SU-DHL-6 (cell line): ENCODE measurements at regions not wholly inside any gene's neighbourhood (a gene's known extent, or its start where the extent isn't known, plus 50 kb on each side); places are given as distances from the start of the nearest gene placed in this dataset.
"Not testable (repeated sequence)": the region's sequence is repeated elsewhere in the genome, so short reads cannot be mapped to it uniquely, and the experiment has no call there.

Source experiments
- H2AFZ ChIP-seq: fragments of 200-600 bp; sonication (generic); 2 replicates; pipeline ENCODE4 v1.6.1; 2014; ENCODE audit warnings: low read depth, mild to moderate bottlenecking, moderate library complexity, mixed read lengths, antibody characterized with exemption, low read length; ENCODE audit not compliant: severe bottlenecking
- H3F3A ChIP-seq: fragments of 200-600 bp; shearing (Covaris generic); 2 replicates; pipeline ENCODE4 v1.6.0; 2016; ENCODE audit warnings: antibody characterized with exemption, mild to moderate bottlenecking; ENCODE audit not compliant: insufficient read depth
- H3K27ac ChIP-seq: fragments of 200-600 bp; sonication (generic); 2 replicates; pipeline ENCODE4 v1.5.1; 2016; ENCODE audit warnings: low read depth, mild to moderate bottlenecking, low read length, moderate library complexity, mixed read lengths
- H3K27me3 ChIP-seq: fragments of 200-600 bp; sonication (generic), shearing (Covaris generic); 2 replicates; pipeline ENCODE4 v1.6.0; 2014; ENCODE audit warnings: mild to moderate bottlenecking, low read length
- H3K36me3 ChIP-seq: fragments of 200-600 bp; sonication (generic); 2 replicates; pipeline ENCODE4 v1.6.1; 2014; ENCODE audit warnings: mild to moderate bottlenecking, low read length, mixed read lengths
- H3K4me2 ChIP-seq: fragments of 300-600, 200-600 bp; shearing (Covaris generic), sonication (generic); 2 replicates; pipeline ENCODE4 v1.6.0; 2014; ENCODE audit warnings: low read length, low read depth, mild to moderate bottlenecking; ENCODE audit not compliant: poor library complexity, severe bottlenecking
- H3K4me3 ChIP-seq: fragments of 200-600 bp; sonication (generic); 2 replicates; pipeline ENCODE4 v1.5.1; 2014; ENCODE audit warnings: antibody characterized with exemption, low read length, mild to moderate bottlenecking, mixed read lengths; ENCODE audit not compliant: insufficient read depth, poor library complexity, severe bottlenecking
- H3K79me2 ChIP-seq: fragments of 200-600 bp; sonication (generic); 2 replicates; pipeline ENCODE4 v1.6.1; 2014; ENCODE audit warnings: mild to moderate bottlenecking, low read length, moderate library complexity; ENCODE audit not compliant: insufficient read depth
- H3K9ac ChIP-seq: fragments of 200-600 bp; sonication (generic); 2 replicates; pipeline ENCODE4 v1.7.0; 2014; ENCODE audit warnings: mild to moderate bottlenecking, low read length
- H3K9me2 ChIP-seq: fragments of 200-600 bp; sonication (generic); replicated peaks from 2 replicates; pipeline ENCODE4 v1.6.1; 2014; ENCODE audit warnings: low read length; ENCODE audit not compliant: insufficient read depth
- H3K9me3 ChIP-seq: fragments of 200-600 bp; sonication (generic); 2 replicates; pipeline ENCODE4 v1.6.1; 2014; ENCODE audit warnings: low read length, mixed read lengths; ENCODE audit not compliant: insufficient read depth
- H4K20me1 ChIP-seq: fragments of 200-600 bp; sonication (generic); 2 replicates; pipeline ENCODE4 v1.6.1; 2014; ENCODE audit warnings: low read depth, mild to moderate bottlenecking, antibody characterized with exemption, low read length, moderate library complexity, mixed read lengths
- CTCF ChIP-seq: fragments of 200-600 bp; sonication (generic); IDR thresholded peaks from one replicate; pipeline ENCODE4 v1.5.1; 2017; ENCODE audit warnings: antibody characterized with exemption, mild to moderate bottlenecking, low read length, moderate library complexity; ENCODE audit not compliant: insufficient read depth, poor library complexity, severe bottlenecking
- EZH2phosphoT487 ChIP-seq: fragments of 200-600 bp; sonication (generic), shearing (Covaris generic); conservative IDR thresholded peaks from 2 replicates; pipeline ENCODE4 v1.6.1; 2018; ENCODE audit warnings: mild to moderate bottlenecking, antibody characterized with exemption, low read length, moderate library complexity, mixed read lengths

GRCh38 chr11:127791844-127792243 lies 791.3 kb upstream of the KIRREL3 start:
- TF ChIP-seq EZH2phosphoT487 (no peak), CTCF (no peak)
- no peaks in the 10 kb centered on the region for H3K27me3 ChIP-seq
- no peak overlapping the region for H3K27ac ChIP-seq
- no peaks in the 10 kb centered on the region for H3K36me3 ChIP-seq
- no peaks in the 10 kb centered on the region for H3K9me2 ChIP-seq
- H3F3A ChIP-seq = no peaks in the 10 kb centered on the region
- no peak overlapping the region for H3K4me2 ChIP-seq
- no peak overlapping the region for H3K4me3 ChIP-seq
- H3K9me3 ChIP-seq = no peaks in the 10 kb centered on the region
- H3K79me2 ChIP-seq = no peaks in the 10 kb centered on the region
- H3K9ac ChIP-seq = no peak overlapping the region
- no peaks in the 10 kb centered on the region for H4K20me1 ChIP-seq
- no peak overlapping the region for H2AFZ ChIP-seq

GRCh38 chr11:127790592-127790991 lies 790.0 kb upstream of the KIRREL3 start:
- no peak overlapping the region for H3K4me3 ChIP-seq
- TF ChIP-seq CTCF = no peak
- no peak for TF ChIP-seq EZH2phosphoT487

GRCh38 chr11:127789927-127790326 lies 789.4 kb upstream of the KIRREL3 start:
- Histone ChIP-seq H4K20me1 (no peaks in the 10 kb centered on the region), H3K9me2 (no peaks in the 10 kb centered on the region), H3K9me3 (no peaks in the 10 kb centered on the region), H3K4me3 (no peak overlapping the region), H3K79me2 (no peaks in the 10 kb centered on the region), H3K9ac (no peak overlapping the region), H3K4me2 (no peak overlapping the region), H3F3A (no peaks in the 10 kb centered on the region), H2AFZ (no peak overlapping the region), H3K27ac (no peak overlapping the region), H3K27me3 (no peaks in the 10 kb centered on the region), H3K36me3 (no peaks in the 10 kb centered on the region)
- TF ChIP-seq CTCF (no peak), EZH2phosphoT487 (no peak)

More at GRCh38 chr11:127790592-127790991, 790.0 kb upstream of the KIRREL3 start:
- Histone ChIP-seq H3K4me2 (no peak overlapping the region), H4K20me1 (no peaks in the 10 kb centered on the region), H3K9me3 (no peaks in the 10 kb centered on the region), H3K27ac (no peak overlapping the region), H3F3A (no peaks in the 10 kb centered on the region), H3K36me3 (no peaks in the 10 kb centered on the region), H2AFZ (no peak overlapping the region), H3K9me2 (no peaks in the 10 kb centered on the region), H3K79me2 (no peaks in the 10 kb centered on the region), H3K9ac (no peak overlapping the region), H3K27me3 (no peaks in the 10 kb centered on the region)

GRCh38 chr11:127772938-127773337 lies 772.4 kb upstream of the KIRREL3 start:
- H3K9me3 ChIP-seq, H3K9ac ChIP-seq, H3K4me2 ChIP-seq, H3F3A ChIP-seq, H3K36me3 ChIP-seq, H3K27me3 ChIP-seq, H2AFZ ChIP-seq, H3K79me2 ChIP-seq, H4K20me1 ChIP-seq, H3K4me3 ChIP-seq, H3K27ac ChIP-seq, H3K9me2 ChIP-seq: not testable (repeated sequence)

- H2AFZ ChIP-seq, H3K36me3 ChIP-seq, H3K4me2 ChIP-seq, H3K9me3 ChIP-seq, H3K4me3 ChIP-seq, H3K9ac ChIP-seq, H3F3A ChIP-seq, H3K9me2 ChIP-seq, H3K79me2 ChIP-seq, H3K27ac ChIP-seq, H3K27me3 ChIP-seq, H4K20me1 ChIP-seq: not testable (repeated sequence)
Observed at GRCh38 chr11:127768931-127769330, 768.4 kb upstream of the KIRREL3 start.
